Activated CD8-positive, alpha-beta memory T cell treated with anti-CD3 and anti-CD28 coated beads for 36 hours (primary cell): ENCODE measurements at regions not wholly inside any gene's neighbourhood (a gene's known extent, or its start where the extent isn't known, plus 50 kb on each side); places are given as distances from the start of the nearest gene placed in this dataset.

Experiments
- CTCF ChIA-PET: fragments of 350-600 bp; sonication (Branson Sonifier 250); formaldehyde crosslinking; loops from one replicate; lab custom pipeline; 2021; ENCODE audit warnings: antibody characterized with exemption; lab: Charles Lee
- POLR2A ChIA-PET: fragments of 350-600 bp; sonication (Branson Sonifier 250); formaldehyde crosslinking; loops from one replicate; lab custom pipeline; 2021; ENCODE audit warnings: antibody characterized with exemption; lab: Charles Lee

DNA sequence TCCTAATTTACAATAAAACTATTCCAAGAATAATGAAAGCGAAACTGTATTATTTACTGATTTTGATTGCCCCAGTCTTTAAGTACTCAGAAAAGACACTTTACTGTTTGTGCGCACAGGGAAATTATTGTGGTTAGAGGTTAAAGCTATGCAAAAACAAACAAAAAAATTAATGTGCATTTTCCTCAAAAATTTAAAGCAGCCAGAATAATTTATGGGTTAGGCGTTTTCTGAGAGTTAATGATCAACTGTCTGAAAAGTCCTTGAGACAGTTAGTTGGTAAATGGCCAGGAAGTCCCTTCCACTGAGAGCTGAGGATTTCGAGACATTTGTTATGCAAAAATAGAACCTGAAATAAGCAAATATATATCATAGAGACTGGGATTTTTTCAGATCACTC lies 143.3 kb downstream of the IRS1 start:
- ChIA-PET POLR2A (no interaction called here), CTCF (no interaction called here)

DNA sequence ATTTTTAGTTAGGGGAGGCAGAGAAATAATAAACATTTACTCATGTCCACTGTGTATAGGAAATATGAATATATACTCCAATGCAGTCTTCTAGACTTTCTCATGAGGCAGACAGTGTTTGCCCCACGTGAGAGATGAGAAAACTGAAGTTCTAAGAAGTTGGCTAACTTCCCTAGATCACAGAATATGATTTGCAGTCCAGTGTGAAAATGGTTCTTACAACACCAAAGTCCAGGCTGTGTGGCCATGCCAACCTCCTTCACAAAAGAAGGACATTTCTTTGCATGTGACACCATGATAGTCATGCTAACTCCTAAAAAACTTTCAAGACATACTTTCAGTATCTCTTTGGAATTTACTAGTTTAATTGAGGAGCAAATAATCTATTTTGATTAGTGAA lies 143.7 kb downstream of the IRS1 start:
- ChIA-PET POLR2A (no interaction called here), CTCF (no interaction called here)

DNA sequence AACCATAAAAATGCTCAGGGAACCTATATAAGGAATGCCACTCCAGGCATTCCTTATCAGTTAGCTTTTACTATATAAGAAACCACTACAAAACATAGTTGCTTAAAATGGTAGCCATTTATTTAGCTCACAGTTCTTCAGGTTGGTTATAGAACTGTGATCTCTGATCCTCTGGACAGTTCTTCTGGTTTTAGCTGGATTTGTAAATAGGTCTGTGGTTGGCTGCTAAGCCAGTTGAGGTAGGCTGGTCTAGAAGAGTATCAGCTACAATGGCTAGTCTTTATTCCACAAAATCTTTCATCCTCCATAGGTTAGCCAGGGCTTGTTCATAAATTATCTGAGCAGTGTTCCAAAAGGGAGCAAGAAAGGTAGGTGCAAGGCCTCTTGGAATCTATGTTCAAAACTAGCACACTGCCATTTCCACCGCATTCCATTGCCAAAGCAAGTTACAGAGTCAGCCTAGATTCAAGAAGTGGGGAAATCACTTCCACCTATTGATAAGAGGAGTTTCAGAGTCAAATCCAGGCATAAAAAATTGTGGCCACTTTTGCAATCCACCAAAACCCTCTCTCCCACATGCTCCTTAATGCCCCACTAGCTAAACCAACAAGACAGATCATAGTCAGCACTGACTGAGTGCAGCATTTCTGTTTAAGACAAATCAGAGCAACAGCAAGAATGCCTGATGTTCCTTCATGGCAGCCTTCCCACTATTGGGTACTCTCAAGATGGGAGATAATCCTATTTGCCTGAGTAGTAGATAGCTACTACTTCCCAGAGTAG lies 146.4 kb downstream of the IRS1 start:
- ChIA-PET POLR2A (no interaction called here), CTCF (no interaction called here)

DNA sequence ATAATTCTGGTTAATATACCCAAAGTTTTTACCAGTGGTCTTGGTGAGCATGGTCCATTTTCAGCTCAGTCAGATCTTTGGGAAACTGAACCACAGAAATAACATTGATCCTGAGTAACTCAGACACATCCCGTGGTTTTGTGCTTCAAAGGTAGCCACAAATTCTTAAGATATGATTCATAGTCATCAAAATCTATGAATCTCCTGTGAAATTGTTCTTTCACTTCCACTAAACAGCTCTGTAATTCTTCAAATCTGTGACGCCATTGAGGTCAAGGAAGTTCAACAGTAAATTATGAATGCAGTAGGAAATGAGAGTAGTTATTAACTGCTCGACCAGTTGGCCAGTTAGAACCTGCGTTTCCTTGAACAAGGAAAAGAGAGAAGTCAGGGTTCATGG lies 147.3 kb downstream of the IRS1 start:
- ChIA-PET POLR2A (no interaction called here), CTCF (no interaction called here)

DNA sequence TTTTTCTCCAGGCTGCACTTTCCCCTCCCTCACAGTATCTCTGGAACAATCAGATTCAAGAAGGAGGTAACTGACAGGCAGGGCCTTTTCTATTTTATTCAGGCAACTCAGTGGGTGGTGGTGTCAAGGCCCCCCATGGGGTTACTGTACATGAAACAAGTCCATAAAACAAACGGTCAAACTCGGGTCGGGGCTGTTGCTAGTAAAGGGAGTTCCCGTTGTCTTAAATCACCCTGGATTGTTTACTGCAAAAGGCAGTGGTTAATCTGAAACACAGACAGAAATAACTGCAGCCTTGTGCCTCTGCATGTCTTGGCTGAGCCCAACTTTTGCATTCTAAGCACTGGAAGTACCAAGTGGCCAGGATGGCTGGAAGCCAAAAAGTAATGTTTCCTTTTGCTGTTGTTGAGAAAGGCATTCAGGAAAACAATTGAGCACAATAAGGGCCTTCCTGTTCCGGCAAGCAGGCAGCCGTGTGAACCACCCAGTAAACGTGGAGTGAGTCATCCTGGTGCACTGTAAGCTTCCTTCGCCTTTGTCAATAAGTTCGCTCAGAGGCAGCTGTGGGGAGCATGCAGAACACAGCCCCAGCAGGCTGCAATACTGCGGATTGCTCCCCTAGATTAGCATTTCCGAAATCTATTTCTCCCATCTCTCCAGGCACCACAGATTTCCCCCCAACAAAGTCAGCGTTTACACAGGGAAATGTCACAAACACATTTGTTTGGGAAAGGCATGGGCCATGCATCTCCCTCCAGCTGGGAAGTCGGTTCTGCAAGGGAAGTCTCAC lies 149.6 kb downstream of the IRS1 start:
- ChIA-PET CTCF (no interaction called here), POLR2A (no interaction called here)

DNA sequence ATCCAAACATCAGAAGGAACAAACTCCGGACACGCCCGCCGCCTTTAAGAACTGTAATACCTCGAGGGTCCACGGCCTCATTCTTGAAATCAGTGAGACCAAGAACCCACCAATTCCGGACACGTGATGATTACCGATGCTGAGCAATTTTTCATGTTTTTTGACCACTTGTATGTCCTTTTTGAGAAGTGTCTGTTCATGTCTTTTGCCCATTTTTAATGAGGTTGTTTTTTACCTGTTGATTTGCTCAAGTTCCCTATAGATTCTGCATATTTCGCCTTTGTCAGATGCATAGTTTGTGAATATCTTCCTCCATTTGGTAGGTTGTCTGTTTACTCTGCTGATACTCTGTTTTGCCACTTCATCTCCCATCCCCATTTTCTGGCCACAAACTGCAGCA lies 150.4 kb downstream of the IRS1 start:
- POLR2A ChIA-PET = no interaction called here
- CTCF ChIA-PET = no interaction called here

DNA sequence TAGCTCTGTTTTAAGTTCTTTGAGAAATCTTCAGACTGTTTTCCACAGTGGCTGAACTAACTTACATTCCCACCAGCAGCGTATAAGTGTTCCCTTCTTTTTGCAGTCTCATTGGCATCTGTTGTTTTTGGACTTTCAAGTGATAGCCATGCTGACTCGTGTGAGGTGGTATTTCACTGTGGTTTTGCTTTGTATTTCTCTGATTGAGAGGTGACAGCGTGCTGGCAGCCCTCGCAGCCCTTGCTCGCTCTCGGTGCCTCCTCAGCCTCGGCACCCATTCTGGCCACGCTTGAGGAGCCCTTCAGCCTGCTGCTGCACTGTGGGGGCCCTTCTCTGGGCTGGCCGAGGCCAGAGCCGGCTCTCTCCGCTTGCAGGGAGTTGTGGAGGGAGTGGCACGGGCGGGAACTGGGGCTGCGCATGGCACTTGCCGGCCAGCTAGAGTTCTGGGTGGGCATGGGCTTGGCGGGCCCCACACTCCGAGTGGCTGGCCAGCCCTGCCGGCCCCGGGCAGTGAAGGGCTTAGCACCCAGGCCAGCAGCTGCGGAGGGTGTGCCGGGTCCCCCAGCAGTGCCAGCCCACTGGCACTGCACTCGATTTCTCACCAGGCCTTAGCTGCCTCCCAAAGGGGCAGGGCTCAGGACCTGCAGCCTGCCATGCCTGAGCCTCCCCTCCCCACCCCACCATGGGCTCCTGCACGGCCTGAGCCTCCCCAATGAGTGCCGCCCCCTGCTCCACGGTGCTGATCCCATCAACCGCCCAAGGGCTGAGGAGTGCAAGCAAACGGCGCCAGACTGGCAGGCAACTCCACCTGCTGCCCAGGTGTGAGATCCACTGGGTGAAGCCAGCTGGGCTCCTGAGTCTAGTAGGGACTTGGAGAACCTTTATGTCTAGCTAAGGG lies 151.8 kb downstream of the IRS1 start:
- POLR2A ChIA-PET = no interaction called here
- CTCF ChIA-PET = no interaction called here

DNA sequence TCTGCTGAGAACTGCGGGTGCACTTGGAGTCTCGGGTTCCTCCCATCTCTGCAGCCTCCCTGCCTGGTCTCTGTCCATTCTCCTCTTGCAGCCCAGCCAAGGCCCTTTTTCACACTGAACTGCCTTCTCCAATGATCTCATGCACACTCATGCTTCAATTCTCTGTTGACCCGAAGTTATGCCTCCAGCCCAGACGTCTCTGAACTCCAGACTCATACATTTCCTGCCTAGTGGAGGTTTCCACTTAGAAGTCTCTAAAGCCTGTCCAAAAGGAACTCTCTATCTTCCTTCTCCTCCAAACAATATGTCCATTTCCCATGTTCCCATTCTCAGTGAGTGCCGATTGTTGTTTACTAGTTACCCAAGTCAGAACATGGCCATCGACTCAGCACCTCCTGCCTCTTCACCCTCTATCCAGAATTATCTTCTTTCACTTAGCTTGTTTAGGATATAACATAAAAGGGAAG lies 155.2 kb downstream of the IRS1 start:
- ChIA-PET CTCF (no interaction called here), POLR2A (no interaction called here)

DNA sequence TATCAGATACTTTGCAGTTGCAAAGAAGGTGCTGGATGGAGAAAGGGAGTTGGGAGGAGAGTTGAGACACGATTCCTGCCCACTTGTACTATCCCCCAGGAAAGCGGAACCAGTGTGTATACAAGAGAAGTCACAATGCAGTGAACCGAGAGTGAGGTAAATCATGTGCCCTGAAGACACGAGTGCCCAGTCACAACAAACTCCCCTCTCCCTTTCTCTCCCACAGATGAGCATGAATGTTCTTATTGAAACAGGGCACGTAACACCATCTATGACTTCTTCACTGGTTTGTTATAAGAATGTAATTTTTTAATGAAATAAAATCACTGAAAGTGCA lies 155.7 kb downstream of the IRS1 start:
- ChIA-PET CTCF (no interaction called here), POLR2A (no interaction called here)

DNA sequence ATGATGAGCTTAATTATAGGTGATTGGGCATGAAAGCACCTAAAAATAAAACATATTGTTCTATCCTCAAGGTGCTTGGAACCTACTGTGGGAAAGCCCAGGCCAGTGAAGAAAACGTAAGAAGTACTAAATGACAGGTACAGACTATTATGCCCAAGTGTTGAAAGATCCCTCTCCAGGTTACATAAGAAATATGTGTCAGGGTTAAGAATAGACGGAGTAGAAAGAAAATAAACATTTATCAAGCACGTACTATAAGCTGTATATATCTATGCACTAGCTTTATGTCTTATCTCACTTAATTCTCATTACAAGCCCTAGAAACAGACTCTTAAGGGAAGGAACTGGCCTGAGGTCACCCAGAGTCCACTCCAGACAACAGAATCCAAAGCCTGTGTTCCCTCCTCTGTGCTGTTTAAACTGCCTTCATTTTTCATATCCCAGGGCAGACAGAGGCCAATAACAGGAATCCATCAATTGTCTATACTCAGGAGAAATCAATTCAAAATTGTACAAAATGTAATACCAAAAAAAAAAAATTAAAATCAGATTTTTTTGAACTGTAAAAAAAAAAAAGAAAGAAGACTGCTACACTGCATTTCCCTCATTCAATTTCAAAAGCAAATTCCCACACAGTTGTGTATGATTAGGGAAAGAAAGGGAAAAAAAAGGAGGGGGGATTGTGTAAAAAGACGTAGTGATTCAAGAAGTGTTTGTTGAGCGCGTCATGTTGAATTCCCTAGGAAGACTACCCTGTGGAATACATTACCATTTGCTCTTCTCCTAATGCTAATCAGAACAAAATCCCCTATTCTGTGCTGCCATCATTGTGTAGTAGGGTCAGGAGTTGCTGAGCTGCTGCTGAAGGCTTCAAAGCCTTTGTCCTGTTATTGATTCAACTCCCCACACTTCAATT lies 156.3 kb downstream of the IRS1 start:
- ChIA-PET POLR2A (no interaction called here), CTCF (no interaction called here)

DNA sequence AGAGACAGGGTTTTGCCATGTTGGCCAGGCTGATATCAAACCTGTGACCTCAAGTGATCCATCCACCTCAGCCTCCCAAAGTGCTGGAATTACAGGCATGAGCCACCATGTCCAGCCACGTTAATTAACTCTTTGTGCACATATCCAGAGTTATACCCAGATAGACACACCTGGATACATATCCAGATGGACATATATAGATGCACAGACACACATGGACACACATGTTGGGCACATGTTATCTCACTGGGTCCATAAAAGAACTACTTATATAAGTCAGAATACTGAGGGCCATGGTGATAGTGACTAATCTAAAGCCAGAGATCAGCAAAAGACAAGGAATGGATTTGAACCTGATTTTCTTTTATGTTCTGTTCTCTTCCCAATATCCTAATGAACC lies 158.6 kb downstream of the IRS1 start:
- CTCF ChIA-PET = no interaction called here
- POLR2A ChIA-PET = no interaction called here

DNA sequence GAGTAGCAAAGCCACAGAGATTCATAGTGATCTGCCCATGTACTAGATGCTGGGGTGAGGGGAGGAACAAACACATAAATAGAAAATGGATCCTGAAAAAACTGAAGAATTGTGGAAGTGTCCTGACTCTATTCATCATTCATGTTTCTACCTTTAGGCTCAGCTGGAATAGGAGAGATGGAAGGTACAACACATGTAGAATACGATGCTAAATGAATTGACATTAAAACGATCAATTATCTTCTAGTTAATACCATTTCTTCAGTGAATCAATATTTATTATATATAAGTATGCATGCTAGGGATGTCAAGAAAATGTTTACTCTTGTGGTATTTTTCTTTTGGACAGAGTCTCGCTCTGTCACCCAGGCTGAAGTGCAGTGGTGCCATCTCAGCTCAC lies 159.1 kb downstream of the IRS1 start:
- CTCF ChIA-PET = no interaction called here
- POLR2A ChIA-PET = no interaction called here

DNA sequence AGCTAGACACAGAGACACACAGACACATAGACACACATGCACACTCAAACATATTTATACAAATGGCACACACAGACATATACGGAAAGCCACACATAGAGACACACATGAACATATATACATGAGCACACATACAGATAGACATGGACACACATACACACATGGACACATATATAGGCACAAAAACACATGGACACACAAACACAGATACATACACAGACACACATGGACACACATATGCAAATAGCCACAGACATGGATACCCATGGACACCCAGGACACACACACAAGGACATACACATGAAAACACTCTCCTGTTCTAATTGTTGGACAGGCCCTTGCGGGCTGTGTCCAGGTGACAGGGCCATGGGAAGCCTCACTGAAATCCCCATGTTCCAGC lies 160.1 kb downstream of the IRS1 start:
- POLR2A ChIA-PET = no interaction called here
- CTCF ChIA-PET = no interaction called here

DNA sequence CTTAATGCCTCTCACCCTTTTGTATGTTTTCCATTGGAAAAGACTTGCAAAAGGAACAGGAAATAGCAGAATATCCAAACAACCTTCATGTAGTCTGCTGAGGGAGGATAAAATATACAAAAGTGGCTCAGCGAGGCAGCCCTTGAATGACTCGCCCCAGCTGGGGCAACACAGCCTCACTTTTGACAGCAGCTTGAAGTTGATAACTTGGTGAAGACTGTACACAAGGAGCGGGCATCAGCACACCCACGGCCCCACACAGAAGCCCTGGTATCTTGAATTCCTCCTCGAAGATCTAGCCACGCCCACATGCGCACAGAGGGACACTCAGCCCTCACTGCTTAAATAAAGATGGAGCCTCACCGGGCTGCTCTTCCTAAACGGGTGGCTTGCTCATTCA lies 161.0 kb downstream of the IRS1 start:
- CTCF ChIA-PET = no interaction called here
- POLR2A ChIA-PET = no interaction called here

DNA sequence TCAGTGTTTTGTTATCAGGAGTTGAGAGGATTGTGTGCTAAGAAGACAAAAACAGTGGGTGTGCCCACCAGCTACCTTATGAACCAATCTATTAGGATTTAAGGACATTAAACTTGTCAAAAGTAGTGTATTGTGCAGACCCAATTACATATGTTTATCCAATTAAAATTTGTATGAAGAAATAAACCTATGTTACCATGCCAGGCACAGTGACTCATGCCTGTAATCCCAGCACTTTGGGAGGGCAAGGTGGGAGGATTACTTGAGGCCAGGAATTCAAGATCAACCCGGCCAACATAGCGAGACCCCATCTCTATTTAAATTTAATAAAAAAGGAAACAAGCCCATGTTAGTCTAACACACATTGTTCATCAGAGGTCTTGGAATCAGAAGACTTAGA lies 162.2 kb downstream of the IRS1 start:
- POLR2A ChIA-PET = no interaction called here
- CTCF ChIA-PET = no interaction called here

DNA sequence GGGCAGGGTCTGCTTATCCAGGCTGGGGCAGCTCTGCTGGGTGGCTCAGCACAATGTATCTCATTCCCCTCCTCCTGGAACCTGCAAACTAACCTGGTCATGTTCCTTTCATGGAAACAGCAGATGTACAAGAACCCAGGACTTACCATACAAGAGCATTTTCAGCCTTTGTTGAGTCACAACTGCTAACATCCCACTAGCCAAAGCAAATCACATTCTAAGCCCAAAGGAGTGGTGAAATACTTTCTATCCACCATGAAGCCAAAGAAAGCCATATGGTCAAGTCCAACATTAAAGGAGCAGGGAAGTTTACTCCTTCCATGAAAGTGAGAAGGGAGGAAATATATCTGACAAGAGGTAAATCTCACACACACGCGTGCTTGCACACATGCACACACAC lies 163.0 kb downstream of the IRS1 start:
- POLR2A ChIA-PET = no interaction called here
- CTCF ChIA-PET = no interaction called here

DNA sequence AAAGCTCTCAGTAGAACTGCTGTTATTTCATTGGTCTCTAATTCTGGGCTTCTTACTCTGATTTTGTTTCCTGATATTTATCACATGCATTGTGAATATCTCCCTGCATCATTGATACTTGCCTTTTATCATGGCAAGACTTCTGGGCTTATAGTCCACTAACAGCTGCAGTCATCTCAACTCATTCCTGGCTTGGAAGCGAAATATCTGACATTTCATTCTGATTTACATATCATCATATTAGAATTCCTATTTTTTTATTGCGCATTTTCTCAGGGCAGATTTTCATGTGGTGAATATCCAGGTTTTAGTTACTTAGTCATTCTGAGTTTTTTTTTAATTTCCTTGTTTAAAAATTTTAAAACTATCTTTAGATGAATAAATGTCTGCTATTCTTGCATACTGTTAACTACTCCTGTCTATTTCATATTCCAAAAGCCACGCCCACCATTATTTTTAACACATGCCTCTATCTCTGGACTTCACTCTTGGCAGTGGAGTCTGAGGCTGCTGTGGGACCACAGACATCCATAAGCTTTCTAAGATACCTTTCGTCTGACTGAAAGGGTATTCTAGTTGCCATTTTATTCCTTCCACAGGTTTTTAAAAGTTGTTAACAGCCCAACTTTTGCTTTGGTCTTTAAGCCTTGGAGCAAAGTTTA lies 164.5 kb downstream of the IRS1 start:
- ChIA-PET CTCF (no interaction called here), POLR2A (no interaction called here)

DNA sequence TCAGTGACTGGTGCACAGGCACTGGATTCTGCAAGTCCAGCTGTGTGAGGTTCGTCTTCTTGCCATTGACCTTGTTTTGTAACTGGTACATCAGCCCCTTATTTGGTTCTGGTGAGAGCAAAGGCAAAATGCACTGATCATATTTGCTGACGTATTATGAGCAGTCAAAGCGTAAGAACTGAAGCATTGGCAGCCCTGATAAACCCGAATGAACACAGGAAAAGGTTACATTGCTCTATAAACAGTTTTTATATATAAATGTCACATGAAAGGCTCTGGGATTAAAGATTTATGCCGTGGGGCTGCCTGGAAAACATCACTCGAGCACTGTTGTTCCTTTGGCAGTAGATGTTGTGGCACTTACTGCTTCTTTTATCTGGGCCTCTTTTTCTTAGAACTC lies 167.9 kb downstream of the IRS1 start:
- ChIA-PET CTCF (no interaction called here), POLR2A (no interaction called here)

DNA sequence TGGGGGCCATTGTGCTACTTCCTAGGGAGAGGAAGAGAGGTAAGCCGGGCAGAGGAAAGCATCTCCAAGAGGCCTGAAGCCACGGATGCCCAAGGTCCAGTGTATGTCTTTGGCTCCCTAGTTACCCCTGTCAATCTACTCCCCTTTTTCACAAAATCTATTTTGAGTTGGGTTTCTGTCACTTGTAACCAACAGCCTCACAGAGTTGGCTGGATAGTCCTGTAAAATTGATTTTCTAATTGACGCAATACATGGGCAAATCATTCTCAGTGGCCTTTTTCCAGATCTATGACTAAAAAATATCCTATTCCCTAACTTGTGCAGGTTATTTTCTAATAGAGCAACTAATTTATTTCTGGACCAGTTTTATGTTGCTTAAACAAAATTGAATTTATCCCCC lies 168.4 kb downstream of the IRS1 start:
- POLR2A ChIA-PET = no interaction called here
- CTCF ChIA-PET = no interaction called here
